ENCODE measurements at regions not wholly inside any gene's neighbourhood (a gene's known extent, or its start where the extent isn't known, plus 50 kb on each side); places are given as distances from the start of the nearest gene placed in this dataset.
"Not testable (repeated sequence)": the region's sequence is repeated elsewhere in the genome, so short reads cannot be mapped to it uniquely, and the experiment has no call there.

- no peaks in the 10 kb centered on the region for H3K4me1 ChIP-seq (ENCODE audit: insufficient read depth)
- no peaks in the 10 kb centered on the region for H3K9me3 ChIP-seq (ENCODE audit: low read depth)
- no peaks in the 10 kb centered on the region for H3K27me3 ChIP-seq (replicated peaks; ENCODE audit: insufficient read depth)
- no peaks in the 10 kb centered on the region for H3K36me3 ChIP-seq (ENCODE audit: low read depth)
- H3F3A ChIP-seq (ENCODE audit: insufficient read depth), result no peaks in the 10 kb centered on the region
- in situ Hi-C loops (cut with MboI), result no loop called here
- H4K20me1 ChIP-seq (ENCODE audit: insufficient read depth), result no peaks in the 10 kb centered on the region
- TF ChIP-seq EZH2 (IDR thresholded peaks at IDR 0.05; ENCODE audit: insufficient read depth, poor library complexity, severe bottlenecking), result no peak
- TF ChIP-seq EZH2phosphoT487 (IDR thresholded peaks at IDR 0.05; ENCODE audit: insufficient read depth, low read depth), result no peak
- no peak overlapping the region for H2AFZ ChIP-seq
- DNase-seq, result no peak
- H3K79me2 ChIP-seq (ENCODE audit: insufficient read depth), result no peaks in the 10 kb centered on the region
- no peaks in the 10 kb centered on the region for H3K9me2 ChIP-seq (ENCODE audit: insufficient read depth)
- WGBS, 2 experiments (ENCODE audit: low coverage in 1 of 2, low lambda C conversion rate in 2 of 2, missing lambda C conversion rate in 2 of 2), result 84 to 87% methylated on average over 5 of the region's 5 CpGs
- H3K4me3 ChIP-seq, result no peak overlapping the region
- H3K27ac ChIP-seq, result no peak overlapping the region
- no peak overlapping the region for H3K9ac ChIP-seq
- H3K4me2 ChIP-seq (ENCODE audit: unreplicated experiment), result no peak overlapping the region
Observed at GRCh38 chr6:140790109-140790508, 1342.6 kb upstream of the GJE1 start.

GRCh38 chr6:140789466-140789865, 1343.3 kb upstream of the GJE1 start:
- WGBS, 2 experiments (ENCODE audit: low coverage in 1 of 2, low lambda C conversion rate in 2 of 2, missing lambda C conversion rate in 2 of 2), result 95 to 97% methylated on average over 1 of the region's 1 CpG
- Histone ChIP-seq H3K4me1 (ENCODE audit: insufficient read depth) (peaks cover 6% of the 10 kb centered on the region; the same call in 1 of the 2 replicates), H3K9me3 (ENCODE audit: low read depth) (no peaks in the 10 kb centered on the region), H3K4me3 (no peak overlapping the region), H3K27me3 (replicated peaks; ENCODE audit: insufficient read depth) (no peaks in the 10 kb centered on the region), H3K9me2 (ENCODE audit: insufficient read depth) (no peaks in the 10 kb centered on the region), H3K4me2 (ENCODE audit: unreplicated experiment) (no peak overlapping the region), H3K36me3 (ENCODE audit: low read depth) (no peaks in the 10 kb centered on the region), H3K27ac (no peak overlapping the region), H3K79me2 (ENCODE audit: insufficient read depth) (no peaks in the 10 kb centered on the region), H3K9ac (no peak overlapping the region), H2AFZ (no peak overlapping the region), H4K20me1 (ENCODE audit: insufficient read depth) (no peaks in the 10 kb centered on the region), H3F3A (ENCODE audit: insufficient read depth) (peaks cover 5% of the 10 kb centered on the region; the same call in 1 of the 2 replicates)
- TF ChIP-seq EZH2 (IDR thresholded peaks at IDR 0.05; ENCODE audit: insufficient read depth, poor library complexity, severe bottlenecking), result no peak
- no peak for TF ChIP-seq EZH2phosphoT487 (IDR thresholded peaks at IDR 0.05; ENCODE audit: insufficient read depth, low read depth)
- no peak for DNase-seq
- in situ Hi-C loops (cut with MboI), result no loop called here

- no peaks in the 10 kb centered on the region for H3K9me3 ChIP-seq (ENCODE audit: low read depth)
- H3K4me2 ChIP-seq (ENCODE audit: unreplicated experiment), result no peak overlapping the region
- no peaks in the 10 kb centered on the region for H3K79me2 ChIP-seq (ENCODE audit: insufficient read depth)
- no peak overlapping the region for H2AFZ ChIP-seq
- whole genome bisulfite sequencing, 2 experiments (ENCODE audit: low coverage in 1 of 2, low lambda C conversion rate in 2 of 2, missing lambda C conversion rate in 2 of 2), result 97 to 100% methylated on average over 1 of the region's 1 CpG
- no peak overlapping the region for H3K4me3 ChIP-seq
- in situ Hi-C loops (cut with MboI), result no loop called here
- no peak overlapping the region for H3K9ac ChIP-seq
- peaks cover 17% of the 10 kb centered on the region for H3K4me1 ChIP-seq (ENCODE audit: insufficient read depth)
- no peak overlapping the region for H3K27ac ChIP-seq
- TF ChIP-seq EZH2phosphoT487 (IDR thresholded peaks at IDR 0.05; ENCODE audit: insufficient read depth, low read depth) (no peak), EZH2 (IDR thresholded peaks at IDR 0.05; ENCODE audit: insufficient read depth, poor library complexity, severe bottlenecking) (no peak)
- H3K27me3 ChIP-seq (replicated peaks; ENCODE audit: insufficient read depth), result no peaks in the 10 kb centered on the region
- H3K36me3 ChIP-seq (ENCODE audit: low read depth), result no peaks in the 10 kb centered on the region
- DNase-seq, result no peak
- peaks cover 23% of the 10 kb centered on the region; the same call in 1 of the 2 replicates for H3F3A ChIP-seq (ENCODE audit: insufficient read depth)
- H4K20me1 ChIP-seq (ENCODE audit: insufficient read depth), result no peaks in the 10 kb centered on the region
- H3K9me2 ChIP-seq (ENCODE audit: insufficient read depth), result 0 out of 2 replicates have a peak, but pooled peaks cover 3% of the 10 kb centered on the region
Observed at GRCh38 chr6:140785926-140786325, 1346.8 kb upstream of the GJE1 start.

- H4K20me1 ChIP-seq (ENCODE audit: insufficient read depth), result no peaks in the 10 kb centered on the region
- H3K4me1 ChIP-seq (ENCODE audit: insufficient read depth), result peaks cover 17% of the 10 kb centered on the region
- no peak overlapping the region for H3K9ac ChIP-seq
- 79 to 86% methylated on average over 2 of the region's 2 CpGs for WGBS, 2 experiments (ENCODE audit: low coverage in 1 of 2, low lambda C conversion rate in 2 of 2, missing lambda C conversion rate in 2 of 2)
- peaks cover 23% of the 10 kb centered on the region; the same call in 1 of the 2 replicates for H3F3A ChIP-seq (ENCODE audit: insufficient read depth)
- H3K36me3 ChIP-seq (ENCODE audit: low read depth), result no peaks in the 10 kb centered on the region
- peak; percentile 2 for DNase-seq
- H3K4me2 ChIP-seq (ENCODE audit: unreplicated experiment), result no peak overlapping the region
- H3K27ac ChIP-seq, result no peak overlapping the region
- no peaks in the 10 kb centered on the region for H3K79me2 ChIP-seq (ENCODE audit: insufficient read depth)
- H3K9me2 ChIP-seq (ENCODE audit: insufficient read depth), result 0 out of 2 replicates have a peak, but pooled peaks cover 3% of the 10 kb centered on the region
- H2AFZ ChIP-seq, result 0 out of 2 replicates have a peak overlapping the region, but pooled peaks have one; percentile 23
- in situ Hi-C loops (cut with MboI), result no loop called here
- no peaks in the 10 kb centered on the region for H3K27me3 ChIP-seq (replicated peaks; ENCODE audit: insufficient read depth)
- no peak overlapping the region for H3K4me3 ChIP-seq
- H3K9me3 ChIP-seq (ENCODE audit: low read depth), result no peaks in the 10 kb centered on the region
- TF ChIP-seq EZH2 (IDR thresholded peaks at IDR 0.05; ENCODE audit: insufficient read depth, poor library complexity, severe bottlenecking) (no peak), EZH2phosphoT487 (IDR thresholded peaks at IDR 0.05; ENCODE audit: insufficient read depth, low read depth) (no peak)
Observed at GRCh38 chr6:140784573-140784972, 1348.2 kb upstream of the GJE1 start.

GRCh38 chr6:140783504-140783903, 1349.2 kb upstream of the GJE1 start:
- H3K9me3 ChIP-seq (ENCODE audit: low read depth); H3K27me3 ChIP-seq (replicated peaks; ENCODE audit: insufficient read depth); H3K9me2 ChIP-seq (ENCODE audit: insufficient read depth); in situ Hi-C loops (cut with MboI); H3K36me3 ChIP-seq (ENCODE audit: low read depth); H3K4me2 ChIP-seq (ENCODE audit: unreplicated experiment); H3K27ac ChIP-seq; H3K79me2 ChIP-seq (ENCODE audit: insufficient read depth); H4K20me1 ChIP-seq (ENCODE audit: insufficient read depth); H3K9ac ChIP-seq; H3K4me3 ChIP-seq: not testable (repeated sequence)
- WGBS, 2 experiments (ENCODE audit: low coverage in 1 of 2, low lambda C conversion rate in 2 of 2, missing lambda C conversion rate in 2 of 2), result 52 to 57% methylated on average over 2 of the region's 2 CpGs
- H3K4me1 ChIP-seq (ENCODE audit: insufficient read depth), result peaks cover 22% of the 10 kb centered on the region
- H2AFZ ChIP-seq, result 0 out of 2 replicates have a peak overlapping the region, but pooled peaks have one; percentile 51
- H3F3A ChIP-seq (ENCODE audit: insufficient read depth), result peaks cover 23% of the 10 kb centered on the region; the same call in 1 of the 2 replicates
- DNase-seq, result peak; percentile 12

Data from GM23248 (cell line).